ENCODE measurements at regions not wholly inside any gene's neighbourhood (a gene's known extent, or its start where the extent isn't known, plus 50 kb on each side); places are given as distances from the start of the nearest gene placed in this dataset.

DNA sequence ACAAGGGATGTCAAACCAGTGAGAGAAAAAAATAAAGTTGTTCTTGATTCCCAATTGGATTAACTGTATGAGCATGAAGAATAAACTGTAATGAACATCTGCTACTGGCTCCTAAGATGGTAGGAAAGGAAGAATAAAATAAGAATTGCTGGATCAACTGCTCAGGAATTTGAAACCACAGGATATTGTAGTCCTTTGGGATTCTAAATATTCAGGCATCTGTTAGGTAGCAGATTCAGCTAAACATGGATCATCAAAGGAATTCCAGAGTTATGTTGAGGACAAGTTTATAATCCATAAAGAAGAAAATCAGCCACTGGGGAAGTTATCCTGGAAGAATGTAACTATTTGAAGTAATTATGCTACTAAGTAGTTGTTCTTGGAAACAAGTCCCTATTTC lies 65.8 kb downstream of the ISL1 start:
- DNase-seq = no peak

DNA sequence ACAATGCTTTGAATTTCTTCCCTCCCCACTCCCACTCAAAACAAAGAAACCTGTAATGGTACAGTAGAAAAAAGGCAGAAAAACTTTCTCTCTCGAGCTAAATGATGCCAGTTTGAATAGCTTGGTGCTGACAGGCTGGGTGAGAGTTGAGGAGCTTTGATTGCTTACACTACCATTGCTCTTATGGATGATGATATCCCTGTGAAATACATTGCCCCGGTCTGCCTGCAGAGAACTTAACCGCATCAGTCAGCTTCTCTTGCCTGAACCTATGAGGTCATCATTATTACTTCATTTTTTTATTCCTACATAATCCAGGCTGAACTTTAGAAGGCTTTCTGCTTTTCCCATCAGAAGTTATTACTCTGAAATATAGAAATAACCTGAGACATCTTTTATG lies 69.3 kb downstream of the ISL1 start:
- no peak for DNase-seq

DNA sequence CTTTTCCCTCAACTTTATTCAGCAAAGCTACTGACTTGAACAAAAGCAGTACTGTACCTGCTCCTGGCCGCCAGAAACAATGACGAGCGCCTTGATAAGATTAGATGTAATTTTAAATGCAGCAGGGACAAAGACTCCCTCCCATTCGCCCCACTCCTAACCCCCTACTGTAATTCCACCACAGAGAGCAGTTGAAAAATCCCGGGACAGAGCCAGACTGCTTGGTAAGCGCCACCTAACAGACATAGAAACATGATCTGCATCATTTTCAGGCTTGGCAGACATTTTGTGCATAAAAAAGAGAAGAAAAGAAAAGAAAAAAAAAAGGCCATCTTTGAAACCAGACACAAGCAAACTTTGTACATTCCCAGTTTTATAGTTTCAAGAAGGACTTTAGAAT lies 81.9 kb downstream of the ISL1 start:
- DNase-seq = no peak

DNA sequence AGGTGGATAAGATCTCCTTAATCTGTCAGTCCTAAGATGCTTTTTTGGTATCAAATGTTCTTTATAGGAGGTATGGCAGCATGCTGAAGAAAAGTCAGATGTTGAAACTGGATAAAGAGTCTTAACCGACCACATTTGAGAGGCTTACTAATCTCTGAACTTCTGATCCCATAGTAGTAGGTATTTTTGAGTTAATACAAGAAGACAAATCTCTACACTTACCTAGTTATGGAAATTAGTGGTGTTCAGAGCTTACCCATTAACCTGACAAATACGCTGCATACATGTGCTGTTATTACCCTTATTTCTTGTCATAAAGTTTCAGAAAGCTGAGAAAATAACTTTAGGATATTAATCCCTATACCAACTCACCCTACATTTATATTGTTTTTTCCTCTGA lies 83.0 kb downstream of the ISL1 start:
- DNase-seq = no peak

DNA sequence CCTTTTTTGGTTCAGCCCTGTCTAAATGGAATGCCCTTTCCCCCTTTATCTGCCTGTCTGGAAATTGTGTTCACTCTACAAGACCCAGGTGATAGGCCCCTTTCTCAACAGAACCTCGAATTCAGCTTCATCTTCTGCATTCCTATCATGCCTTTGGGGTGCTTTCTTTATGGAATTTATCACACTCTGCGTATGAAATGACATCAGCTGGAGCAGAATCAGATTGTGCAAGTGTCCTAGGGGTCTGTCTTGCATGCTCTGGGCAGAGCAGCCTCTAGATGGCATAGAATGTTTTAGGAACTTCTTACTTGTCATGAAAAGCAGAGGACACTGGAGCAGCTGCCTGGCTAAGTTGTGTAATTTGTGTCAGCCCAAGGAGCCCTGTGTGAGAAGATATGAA lies 84.9 kb downstream of the ISL1 start:
- no peak for DNase-seq

DNA sequence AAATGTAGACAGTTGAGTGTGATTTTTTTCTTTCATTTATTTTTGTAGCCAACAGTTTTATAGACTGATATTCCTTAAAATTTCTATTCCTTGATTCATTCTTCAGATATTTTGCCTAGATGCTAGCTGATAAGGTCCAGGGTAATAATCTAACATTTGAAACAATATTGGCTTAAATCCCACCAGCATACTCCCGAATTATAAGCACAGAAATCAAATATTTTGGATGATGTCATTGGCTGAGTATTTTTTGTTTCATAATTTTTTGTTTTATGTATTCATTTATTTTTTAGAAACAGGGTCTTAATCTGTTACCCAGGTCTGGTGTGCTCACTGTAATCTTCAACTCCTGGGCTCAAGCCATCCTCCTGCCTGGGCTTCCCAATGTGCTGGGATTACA lies 88.4 kb downstream of the ISL1 start:
- no peak for DNase-seq

DNA sequence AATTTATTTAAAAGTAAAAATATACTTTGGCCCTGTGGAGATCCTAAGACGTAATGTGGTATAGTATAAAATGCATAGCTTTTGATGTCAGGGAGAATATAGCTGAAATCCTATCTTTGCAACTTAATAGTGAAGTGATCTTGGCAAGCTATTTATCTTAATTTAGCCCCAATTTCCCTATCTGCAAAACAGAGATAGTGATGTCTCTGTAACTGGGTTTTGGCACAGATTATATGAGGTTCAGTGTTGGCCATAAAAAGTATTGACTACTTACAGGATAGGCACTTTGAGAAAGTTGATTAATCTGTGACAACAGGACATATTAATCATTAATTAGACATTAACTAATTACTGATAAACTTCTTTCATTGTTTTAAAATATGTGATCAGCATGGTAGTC lies 89.2 kb downstream of the ISL1 start:
- no peak for DNase-seq

DNA sequence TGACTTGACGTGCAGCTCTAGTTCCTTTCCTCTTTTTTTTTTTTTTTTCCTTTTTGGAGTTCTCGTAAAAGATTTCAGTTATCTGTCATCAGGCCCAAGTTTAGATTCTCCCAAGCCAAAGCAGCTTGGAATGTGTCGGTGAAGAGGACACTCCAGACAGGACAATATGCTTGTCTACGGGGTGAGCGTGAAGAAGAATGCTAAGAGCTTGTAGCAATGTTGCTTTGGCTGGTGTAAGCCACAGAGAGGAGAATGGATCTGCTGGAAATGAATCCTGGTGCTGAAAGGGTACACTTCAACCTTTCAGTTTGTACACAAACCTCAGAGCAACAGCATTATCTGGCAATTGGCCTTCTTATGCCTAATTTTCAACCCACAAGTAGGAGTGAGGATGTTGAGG lies 92.4 kb downstream of the ISL1 start:
- DNase-seq = no peak

DNA sequence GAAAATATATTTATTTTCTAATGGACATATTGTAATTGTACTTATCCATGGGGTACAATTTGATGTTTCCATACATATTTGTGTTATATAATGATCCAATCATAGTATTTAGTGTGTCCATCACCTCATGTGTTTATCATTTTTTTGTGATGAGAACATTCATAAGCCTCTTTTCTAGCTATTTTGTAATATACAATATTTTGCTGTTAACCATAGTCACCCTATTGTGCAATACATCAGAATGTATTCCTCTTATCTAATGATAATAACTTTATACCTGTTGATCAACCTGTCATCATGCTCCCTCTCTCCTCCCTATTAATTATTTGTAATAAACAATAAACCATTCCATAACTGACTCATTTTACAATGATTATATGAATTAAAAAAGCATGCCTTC lies 93.2 kb downstream of the ISL1 start:
- no peak for DNase-seq

DNA sequence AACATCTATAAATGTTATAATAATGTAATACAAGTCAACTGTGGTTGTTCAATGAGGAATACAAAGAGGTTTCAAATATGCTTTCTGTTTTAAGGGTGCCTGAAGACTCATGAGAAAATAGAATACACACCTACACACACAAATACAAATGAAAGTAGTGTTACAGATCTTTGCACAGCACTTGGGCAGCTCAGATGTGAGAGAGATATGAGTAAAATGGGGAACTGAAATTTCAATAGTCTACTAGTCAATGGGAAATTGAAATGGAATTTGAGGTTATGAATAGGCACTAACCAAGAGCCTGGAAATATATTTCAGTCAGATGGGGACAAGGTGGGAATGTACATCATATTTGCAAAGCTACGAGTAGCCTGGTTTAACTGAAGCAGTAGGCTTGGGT lies 96.6 kb downstream of the ISL1 start:
- DNase-seq = no peak

DNA sequence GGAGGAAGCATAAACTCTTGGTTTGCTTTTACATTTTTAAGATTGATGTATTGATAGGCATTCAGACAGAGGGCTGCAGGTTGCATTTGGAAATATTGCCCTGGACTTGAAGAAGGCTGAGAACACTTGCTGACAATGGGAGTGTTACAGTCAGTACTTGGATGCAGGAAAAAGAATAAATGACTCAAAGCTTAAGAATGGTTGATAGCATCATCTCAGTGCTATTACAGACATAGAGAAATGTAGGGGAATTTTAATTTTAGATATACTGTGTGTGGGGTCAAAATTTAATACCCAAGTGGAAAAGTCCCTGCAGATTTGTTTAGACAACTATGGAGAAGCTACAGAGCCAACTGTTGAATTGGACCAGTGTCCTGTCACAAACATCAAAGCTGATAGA lies 101.1 kb downstream of the ISL1 start:
- DNase-seq = no peak

DNA sequence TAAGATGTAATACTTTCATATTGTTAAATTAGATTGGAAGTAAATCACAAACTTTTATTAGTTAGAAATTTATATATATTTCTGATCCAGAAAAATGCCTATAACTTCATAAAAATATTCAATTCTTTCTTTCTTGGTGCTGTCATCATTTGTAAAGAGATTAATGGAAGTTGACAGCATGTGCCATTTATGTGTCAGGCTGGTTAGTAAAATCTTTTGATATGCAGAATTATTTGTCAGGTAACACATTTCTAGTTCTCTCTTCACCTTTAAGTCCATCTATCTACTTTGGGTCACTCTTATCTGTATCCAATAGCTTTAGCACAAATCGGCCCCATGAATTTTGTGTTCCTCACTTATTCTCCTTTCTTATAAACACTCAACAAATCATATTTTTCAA lies 102.9 kb downstream of the ISL1 start:
- DNase-seq = no peak

DNA sequence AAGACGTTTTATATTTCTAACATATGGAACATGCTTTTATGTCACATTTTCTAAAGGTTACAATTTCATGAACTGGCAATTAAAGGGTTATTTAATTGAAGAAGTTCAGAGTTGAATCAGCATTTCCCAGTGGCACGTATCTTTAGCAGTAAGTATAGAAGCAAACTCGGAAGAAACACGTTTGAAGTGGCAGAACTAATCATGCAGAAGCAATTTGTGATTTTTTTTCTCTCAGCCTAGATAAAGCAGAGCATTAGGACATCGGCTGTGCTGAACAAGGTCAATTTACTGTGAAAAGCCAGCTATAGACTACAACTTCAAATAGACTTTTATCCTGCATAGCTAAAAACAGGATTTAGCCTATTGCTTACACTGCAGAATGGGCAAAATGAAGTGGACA lies 104.7 kb downstream of the ISL1 start:
- no peak for DNase-seq

DNA sequence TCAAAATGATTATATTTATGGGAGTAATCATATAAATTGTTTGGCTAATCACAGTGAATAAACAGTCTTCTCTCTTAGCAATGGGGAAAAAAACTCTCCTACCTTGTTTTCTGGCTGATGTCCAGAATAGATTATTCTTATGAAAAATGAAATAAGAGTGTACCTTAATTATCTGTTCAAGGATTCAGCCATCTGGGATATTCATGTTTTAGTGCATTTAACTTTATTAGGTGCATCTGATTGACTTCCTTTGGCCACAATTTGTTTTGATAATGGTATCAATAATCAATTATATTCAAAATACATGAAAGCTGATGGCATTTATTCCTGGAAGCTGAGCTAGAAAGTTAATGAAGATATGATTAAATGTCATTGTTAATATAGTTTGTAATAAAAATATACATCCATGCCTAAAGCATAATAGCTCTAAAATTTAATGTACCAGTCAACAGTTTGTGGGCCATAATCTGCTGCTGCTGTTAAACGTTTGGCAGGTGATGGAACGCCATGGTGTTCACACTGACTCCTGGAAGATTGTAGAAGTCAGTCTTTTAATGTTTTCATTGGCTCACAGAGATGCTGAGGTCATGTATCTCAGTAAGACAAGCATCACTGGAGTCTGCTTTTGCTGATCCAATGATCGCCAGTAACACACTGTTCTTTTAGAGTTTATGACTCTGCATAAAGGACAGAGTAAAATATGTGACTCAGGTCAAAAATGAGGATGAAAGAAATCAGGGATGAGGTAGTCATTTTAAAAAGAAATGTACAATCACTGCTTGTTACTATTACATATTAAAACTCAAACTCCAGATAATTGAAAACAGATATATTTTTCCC lies 105.8 kb downstream of the ISL1 start:
- DNase-seq = no peak

DNA sequence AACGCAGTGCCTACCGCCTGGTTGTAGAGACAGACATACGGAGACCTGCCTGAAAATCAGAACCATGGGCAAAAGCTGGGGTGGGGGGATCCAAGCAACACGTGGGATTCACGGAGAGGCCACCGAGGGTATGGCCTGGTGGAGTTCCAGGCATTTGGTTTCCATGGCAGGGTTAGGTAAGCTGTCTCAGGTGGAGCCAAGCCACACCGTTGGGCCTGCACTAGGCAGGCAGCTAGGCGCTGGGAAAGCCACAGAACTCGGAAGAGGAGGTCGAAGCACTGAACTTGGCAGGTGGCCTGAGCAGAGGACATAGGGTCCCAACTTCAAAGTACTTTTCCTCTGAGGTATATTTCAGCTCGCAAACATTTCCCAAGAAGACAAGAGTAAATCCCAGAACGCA lies 111.6 kb downstream of the ISL1 start:
- DNase-seq = no peak

DNA sequence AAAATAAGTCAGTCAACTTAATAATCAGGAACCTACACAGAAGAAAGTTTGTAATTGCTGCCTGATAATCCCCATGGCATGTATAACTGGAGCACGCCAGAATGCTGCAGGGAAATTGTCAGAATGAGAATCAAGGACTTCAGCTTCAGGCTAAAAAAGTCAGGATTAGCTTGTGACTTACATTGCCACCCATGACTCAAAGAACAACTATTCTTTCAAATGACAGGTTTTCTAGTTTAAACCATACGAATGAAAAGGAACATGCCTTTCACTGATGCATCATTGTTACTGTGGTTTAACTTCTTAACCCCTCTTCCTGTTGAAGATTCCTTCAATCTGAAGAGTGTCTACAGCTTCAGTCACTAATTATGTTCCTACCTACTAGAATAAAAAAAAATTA lies 112.4 kb downstream of the ISL1 start:
- DNase-seq = peak; percentile 6

DNA sequence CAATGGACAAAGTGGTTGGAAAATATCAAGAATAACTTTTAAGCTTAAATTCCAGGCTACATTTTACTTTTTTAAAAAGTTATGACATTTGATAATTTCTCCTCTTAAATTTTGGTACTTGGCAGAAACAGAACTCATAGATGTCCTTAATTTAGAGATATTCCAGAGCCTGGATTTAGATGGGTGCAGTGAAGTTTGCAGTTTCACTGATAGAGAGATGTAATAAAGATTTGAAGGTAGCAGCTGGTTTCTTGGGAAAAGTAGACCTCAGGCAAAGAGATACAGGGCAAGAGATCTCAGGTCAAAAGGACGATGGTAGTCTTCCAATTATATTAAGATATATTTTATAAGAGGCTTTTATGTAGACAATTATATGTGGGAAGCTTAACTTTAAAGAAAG lies 134.6 kb downstream of the ISL1 start:
- no peak for DNase-seq

DNA sequence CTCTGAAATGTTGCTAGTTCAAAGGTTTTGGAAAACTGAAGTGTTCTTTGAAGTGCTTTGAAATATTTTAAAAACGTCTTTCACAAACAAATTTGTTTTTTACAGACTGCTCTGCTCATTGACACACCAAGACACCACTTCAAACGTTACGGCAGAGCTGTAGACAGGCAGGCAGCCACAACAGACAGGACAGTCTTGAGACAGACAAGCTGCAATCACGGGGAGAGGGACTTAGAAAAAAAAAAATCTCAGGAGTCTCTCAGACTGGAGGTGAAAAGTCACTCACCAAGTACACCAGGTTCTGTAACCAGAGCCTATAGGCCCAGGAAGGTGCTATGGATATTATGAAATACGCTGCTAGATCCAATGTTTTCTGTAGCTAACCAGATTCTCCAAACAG lies 135.4 kb downstream of the ISL1 start:
- DNase-seq = no peak

DNA sequence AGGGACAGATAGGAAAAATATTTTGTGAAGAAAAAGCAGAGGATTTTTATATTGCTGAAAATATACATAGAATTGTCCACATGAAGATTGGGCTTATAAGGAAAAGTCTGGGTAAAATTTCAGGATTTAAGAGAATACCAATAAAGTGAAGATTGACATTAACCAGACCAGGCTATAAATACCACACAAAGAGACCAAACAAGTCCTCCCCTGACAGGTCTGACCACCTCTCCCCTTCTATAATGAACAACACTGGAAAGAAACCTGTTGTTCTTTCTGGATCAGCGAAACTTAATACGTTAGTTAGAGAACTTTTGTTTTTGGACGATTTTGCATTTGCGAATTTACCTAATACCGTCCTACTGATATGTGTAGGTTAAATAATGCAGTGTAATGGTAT lies 138.3 kb downstream of the ISL1 start:
- no peak for DNase-seq

DNA sequence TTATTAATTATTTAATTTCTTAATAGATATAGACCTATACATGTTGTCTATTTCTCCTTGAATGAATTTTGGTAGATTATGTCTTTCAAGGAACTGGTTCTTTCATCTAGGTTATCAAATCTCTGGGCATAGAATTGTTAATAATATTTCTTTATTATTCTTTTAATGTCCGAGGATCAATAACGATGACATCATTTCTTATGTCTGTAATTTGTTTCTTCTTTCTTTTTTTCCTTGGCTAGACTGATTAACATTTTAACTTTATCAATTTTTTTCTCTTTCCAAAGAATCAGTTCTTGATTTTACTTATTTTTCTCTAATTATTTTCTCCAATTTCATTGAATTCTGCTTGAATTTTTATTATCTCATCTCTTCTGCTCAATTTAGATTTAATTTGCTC lies 156.0 kb downstream of the ISL1 start:
- DNase-seq = no peak

DNA sequence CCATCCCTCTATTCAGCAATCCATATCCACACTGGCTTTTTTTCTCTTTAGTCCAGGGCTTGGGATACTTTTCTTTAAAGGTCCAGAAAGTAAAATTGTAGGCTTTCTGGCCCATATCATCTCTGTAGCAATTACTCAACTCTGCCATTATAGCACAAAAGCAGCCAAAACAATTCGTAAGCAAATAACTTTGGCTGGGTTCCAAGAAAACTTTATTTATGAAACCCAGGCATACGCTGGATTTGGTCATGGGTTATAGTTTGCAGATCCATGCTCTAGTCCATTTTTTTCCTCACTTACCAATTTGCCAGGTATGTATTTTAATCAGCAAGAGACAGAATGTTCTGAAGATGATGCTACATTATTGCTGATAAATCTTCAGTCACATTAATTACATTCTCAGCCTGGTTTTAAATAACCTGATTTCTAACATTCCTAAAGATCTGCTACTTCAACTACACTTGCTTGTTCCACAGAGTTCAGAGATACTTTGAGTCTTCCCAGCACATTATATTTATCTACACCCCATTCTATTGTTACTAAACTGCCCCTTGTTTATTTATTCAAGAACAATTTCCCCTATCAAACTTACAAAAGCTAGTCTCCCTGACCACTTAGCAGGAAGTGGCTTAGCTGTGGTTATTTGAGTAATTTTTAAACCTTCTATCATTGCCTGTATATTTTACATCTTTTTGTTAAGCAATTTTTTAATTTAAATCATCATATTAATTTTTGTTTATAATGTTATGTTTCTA lies 161.0 kb downstream of the ISL1 start:
- no peak for DNase-seq

DNA sequence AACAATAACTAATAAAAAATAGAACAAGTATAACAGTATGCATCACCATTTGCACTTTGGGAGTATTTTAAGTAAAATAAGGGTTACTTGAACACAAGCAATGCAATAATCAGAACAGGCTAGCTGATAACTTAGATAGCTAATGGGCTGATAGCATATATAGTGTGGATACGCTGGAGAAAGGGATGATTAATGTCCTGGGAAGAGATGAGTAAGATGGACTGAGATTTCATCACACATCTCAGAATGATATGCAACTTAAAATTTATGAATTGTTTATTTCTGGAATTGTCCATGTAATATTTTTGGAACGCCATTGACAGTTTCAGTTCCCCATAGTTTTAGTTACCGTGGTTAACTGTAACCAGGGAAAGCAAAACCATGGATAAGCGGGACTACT lies 173.6 kb downstream of the ISL1 start:
- DNase-seq = no peak

DNA sequence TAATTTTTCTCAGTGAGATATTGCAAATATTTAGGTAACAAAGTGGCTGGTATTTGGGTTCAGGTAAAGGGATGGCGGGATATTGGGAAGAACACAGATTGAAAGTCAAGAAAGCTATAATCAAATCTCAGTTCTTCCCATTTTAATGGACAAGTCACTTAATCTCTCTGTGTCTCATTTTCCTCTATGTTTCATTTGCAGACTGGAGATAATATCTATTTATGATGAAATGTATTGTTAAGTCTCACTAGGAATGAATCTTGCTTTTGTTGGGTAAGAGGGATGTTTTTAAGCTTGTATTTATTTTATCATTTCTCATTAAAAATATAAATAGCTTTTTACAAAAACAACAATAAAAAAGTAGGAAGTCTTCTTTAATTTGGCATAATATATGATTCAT lies 175.4 kb downstream of the ISL1 start:
- no peak for DNase-seq

DNA sequence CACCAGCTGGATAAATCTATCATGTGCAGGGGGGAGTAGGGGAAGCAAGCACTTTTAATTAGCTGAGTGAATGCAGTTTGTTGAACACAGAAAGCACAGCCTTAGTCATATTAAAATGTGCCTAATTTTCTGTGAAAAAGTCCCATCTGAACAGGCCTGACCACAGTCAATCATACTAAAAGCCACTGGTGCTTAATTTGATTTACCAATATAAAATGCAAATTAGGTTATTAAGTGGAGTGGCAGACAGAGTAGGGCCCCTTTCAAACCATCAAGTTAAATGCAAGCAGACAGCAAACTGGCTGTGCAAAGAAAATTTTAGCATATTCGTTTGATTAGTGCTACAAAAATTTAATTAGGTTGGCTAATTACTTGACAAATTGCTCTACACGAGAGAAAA lies 176.1 kb downstream of the ISL1 start:
- no peak for DNase-seq
